Frontal cortex (tissue), 3 donors: ENCODE measurements at regions not wholly inside any gene's neighbourhood (a gene's known extent, or its start where the extent isn't known, plus 50 kb on each side); places are given as distances from the start of the nearest gene placed in this dataset.

ENCODE experiments used
- DNase-seq, 2 donors: peaks; one replicate each; pipeline ENCODE4 v3.0.0; 2012; ENCODE audit warnings: low spot score in 2 of 2
- FAIRE-seq: peaks from 2 replicates; lab custom pipeline; 2012; peaks lifted over from hg19 to GRCh38; lab: Jason Lieb, UNC
- donor health status: control.
- donor health status: control.
- donor health status: control.

DNA sequence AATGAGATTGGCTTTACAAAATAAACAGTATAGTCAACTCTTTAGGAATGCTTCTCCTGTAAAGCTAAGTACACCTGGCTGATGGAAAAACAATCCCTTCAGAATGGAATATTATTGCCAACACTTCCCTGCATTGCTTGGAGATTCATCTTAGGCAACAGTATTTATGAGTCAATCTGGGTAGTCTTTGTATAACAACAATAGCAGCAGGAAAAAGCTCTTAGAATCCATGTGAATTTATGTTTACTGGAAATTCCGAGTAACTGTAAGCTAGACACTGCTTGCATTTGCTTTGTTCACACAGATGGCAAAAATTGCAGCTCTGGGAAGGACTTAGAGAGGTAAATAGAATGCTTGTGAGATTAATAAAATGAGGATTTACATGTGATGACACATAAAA is 101.7 kb upstream of the NTRK2 start:
- DNase-seq (no peak), FAIRE-seq (no peak)

DNA sequence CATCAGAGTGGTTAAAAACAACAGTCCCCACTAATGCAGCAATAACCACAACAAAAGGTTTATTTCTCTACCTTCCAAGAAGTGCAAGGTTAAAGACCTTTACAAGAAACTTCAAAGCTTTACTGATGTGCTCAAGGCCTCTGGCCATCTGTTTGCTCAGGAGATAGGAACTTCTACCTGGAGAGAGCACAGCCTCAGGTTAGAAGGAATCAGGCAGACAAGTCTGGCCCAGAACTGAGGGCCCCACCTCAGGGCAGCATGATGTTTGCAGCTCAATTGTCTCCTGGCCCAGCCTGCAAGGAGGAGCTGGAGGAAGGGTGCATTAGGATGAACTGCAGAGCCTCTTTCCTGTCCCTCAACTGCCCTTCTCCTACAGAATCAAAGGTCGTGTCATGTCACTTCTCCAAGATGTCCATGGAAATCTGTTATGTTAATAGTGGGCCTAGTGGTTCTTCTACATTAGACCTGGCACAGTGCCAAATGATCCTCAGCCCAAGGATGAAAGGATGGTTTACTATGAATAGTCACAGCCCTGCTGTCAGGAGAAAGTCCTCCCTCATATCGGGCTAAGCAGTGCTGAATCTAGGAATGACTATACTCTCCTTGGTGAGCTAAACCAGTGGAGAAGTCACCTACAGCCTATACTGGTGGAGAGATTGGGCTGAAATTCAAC is 98.9 kb upstream of the NTRK2 start:
- DNase-seq (no peak), FAIRE-seq (no peak)

DNA sequence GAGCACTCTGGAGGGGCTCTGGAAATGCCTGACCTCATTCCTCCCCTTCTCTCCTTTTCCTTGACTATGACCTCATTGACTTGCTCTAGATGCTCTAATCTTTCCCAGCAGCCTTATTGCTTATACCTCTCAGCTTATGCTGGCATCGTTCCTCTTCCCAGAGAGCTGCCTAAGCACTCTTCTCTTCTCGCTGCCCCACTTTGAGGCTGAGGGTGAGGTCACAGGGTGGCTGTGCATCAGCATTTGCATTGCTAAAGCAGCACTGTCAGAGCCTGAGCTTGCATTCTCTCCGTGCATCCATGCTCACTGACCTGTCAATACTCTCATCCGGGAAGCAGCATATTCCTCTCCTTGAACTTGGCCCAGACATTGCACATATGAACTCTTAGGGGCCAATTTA is 96.4 kb upstream of the NTRK2 start:
- no peak for FAIRE-seq
- no peak for DNase-seq

DNA sequence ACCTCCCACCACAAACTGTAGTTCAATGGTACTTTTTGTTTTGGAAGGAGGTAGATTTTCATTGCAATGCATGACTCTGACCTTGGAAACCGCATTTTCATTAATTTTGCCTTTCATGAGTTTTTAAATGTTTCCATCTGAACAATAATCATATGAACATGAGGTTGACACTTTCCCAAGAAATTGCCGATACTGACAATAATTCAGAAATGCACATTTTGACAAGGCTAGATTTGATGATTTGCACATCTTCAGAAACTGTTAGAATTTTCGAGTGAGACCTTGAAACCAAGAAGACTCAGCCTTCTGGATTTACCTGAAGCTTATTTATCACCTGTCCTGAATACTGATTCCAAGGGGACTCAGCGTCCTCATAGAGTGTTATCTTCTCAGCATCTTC is 93.8 kb upstream of the NTRK2 start:
- no peak for DNase-seq

DNA sequence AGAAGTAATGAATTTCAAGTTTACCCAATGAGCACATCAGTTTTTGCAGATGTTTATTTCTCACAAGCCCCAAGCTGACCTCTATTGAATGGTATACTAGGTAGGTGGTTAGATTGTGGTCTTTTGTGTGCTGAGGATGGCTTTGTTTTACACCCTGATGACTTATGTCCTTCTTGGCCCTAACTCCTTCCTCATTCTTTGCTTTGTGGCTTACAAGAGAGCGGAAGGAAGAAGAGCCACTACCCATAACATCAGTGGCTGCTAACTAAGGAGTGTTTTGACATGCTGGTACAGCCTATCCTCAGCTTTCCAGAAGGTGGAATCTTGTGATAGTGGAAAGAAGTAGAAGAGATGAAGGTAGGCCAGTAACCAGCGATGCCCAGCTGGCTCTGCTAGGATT is 85.7 kb upstream of the NTRK2 start:
- DNase-seq (no peak), FAIRE-seq (no peak)

More for the DNA sequence above, 93.8 kb upstream of the NTRK2 start:
- no peak for FAIRE-seq

DNA sequence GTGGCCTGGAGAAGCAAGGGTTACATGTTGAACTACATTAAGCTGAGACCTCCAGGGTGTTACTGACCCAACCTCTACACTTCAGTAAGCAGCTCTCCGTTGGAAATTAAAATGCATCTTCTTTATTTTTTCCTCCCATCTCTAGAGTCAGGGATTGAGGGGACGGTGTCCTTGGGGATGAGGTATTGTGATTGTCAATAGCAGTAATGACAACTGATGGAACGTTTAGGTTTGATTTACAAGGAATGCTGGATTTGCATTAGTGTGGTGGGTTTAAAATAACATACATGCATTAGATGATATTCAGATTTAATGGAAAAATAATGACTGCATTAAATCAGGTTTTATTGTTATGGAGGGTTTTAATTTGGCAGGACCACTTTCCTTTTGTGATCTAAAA is 82.9 kb upstream of the NTRK2 start:
- DNase-seq (no peak), FAIRE-seq (no peak)

DNA sequence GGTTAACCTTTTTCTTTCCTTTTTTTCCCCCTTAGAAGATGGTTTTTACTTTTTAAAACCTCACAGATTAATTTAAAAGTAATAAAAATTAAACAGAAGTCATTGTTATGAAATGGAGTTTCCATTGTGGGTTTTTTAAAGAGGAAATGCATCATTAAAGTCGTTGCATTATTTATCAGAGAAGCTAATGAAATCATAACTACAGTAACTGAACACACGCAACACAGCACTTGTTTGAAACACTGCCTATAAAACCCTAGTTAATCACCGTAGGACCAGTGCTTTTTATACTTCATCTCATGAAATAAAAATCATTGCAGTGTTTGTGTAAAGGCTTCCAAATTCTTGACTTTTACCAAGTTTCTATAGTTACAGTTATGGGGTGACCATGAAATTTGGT is 82.4 kb upstream of the NTRK2 start:
- DNase-seq (no peak), FAIRE-seq (no peak)

DNA sequence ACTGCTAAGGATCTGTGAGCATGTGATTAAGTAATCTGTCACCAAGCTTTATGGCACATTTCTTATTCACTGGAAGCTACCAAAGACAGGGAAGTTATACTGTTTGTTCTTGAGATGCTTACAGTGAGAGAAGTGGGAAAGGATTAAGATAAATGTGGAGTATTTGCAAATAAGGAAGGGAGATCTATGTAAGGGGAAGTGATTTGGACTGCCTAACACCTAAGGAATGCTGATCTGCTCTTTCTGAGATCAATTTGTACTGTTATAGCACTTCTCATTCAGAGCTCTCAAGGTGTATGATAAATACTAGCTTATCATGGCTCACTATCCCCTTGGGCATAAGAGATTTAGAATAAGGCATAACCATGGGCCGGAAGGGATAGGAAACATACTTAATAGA is 80.0 kb upstream of the NTRK2 start:
- no peak for DNase-seq
- FAIRE-seq = no peak

DNA sequence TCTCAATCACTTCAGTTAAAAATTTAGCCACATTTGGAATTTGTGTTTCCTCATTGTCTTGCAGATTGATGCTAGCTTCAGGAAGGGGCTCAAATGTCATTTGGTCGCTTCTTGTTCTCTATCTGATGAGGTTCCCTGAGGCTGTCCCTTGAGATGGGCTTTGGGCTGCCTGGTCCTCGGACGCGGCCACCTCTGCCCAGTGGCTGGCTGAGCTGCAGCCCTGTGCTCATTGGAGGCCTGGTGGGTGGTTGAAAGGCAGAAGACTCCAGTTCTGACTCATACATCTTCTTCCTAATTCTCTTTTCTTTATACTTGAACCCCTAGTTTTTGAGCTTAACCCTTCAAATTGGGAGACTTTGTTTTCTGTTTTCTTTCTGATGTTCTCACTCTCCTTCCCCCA is 78.8 kb upstream of the NTRK2 start:
- FAIRE-seq = no peak
- DNase-seq = no peak

DNA sequence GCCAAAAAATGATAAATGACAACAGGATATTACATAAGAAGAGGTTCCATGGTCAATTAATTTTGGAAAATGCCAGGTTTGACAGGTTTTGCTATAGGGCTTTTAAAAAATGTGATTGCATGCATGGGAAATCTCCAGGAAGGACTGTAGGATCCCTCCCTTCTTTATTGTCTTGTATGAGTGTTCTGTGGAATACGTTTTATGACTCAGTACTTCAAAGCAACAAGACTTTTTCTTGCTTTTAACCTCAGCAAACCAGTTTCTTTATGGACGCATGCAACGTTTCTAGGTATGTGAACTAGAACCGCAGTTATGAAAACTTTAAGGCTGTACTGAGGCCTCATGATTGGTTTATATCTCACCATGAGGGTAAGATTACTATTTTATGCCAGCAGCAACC is 76.6 kb upstream of the NTRK2 start:
- DNase-seq (no peak), FAIRE-seq (no peak)

DNA sequence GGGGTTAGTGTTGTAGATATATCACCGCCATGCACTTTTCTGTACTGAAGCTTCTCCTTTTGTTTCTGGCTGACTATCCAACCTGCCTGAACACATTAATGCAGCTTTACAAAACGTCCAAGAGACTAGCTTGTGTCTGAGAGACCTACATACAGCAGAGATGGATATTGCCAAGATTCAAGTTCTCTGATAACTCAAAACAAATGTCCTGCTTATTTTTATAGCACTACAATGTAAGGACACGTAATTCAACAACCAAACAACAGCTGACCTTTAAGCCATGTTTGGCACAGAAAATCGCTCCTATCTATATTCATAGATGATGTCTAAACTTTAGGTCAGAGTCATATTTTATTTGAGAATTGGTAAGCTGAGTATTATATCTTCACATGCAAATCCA is 76.2 kb upstream of the NTRK2 start:
- no peak for FAIRE-seq

DNA sequence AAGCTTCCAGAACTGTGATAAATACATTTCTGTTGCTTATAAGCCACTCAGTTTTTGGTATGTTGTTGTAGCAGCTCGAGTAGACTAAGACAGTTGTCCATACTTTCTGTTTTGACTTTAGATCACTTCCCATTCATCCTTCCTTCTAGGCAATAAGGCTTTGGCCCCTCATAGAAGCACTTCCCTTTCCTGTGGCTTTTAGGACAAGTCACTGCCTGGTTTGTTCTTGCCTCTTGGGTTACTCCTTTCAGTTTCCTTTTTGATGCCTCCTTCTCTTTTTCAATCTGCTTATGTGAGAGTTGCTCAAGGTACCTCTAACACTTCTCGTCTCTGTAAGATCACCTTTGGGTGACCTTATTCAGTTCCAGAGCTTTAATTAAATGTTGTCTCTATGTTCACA is 72.4 kb upstream of the NTRK2 start:
- DNase-seq = peak in 1 of 2 donors; percentile 11
- FAIRE-seq = no peak

More for the DNA sequence above, 76.2 kb upstream of the NTRK2 start:
- DNase-seq = no peak

DNA sequence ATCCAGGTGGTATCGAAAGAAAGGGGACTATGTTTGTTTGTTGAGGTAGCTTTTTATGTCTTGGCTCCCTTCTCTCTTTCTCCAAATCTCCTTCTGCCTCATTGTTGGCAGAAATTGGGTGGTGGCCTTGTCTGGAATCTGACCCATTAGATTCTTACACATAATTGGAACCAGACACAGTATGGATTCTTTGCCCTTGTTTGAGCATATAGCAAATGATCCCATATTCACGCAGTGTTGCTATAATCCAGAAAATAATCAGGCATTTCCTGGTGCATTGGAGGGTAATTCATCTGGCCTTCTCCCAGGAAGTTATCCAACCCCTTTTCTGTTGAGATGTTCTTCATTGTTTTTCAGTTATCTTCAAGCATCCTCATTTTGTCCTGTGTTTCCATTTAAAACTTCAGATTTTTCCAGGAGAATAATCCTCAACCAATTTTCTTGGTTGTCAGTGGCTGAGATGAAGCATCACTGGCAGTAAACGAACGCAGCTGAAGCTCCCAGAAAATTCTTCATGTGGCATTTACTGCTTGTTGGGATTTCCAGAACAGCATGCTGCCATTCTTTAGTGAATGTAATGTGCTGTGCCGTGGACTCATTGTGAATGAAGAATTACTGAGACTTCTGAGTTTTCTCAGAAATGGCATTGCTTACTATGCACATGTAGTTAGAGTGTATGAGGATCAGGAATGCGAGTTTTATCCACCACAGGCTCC is 70.5 kb upstream of the NTRK2 start:
- no peak for FAIRE-seq

DNA sequence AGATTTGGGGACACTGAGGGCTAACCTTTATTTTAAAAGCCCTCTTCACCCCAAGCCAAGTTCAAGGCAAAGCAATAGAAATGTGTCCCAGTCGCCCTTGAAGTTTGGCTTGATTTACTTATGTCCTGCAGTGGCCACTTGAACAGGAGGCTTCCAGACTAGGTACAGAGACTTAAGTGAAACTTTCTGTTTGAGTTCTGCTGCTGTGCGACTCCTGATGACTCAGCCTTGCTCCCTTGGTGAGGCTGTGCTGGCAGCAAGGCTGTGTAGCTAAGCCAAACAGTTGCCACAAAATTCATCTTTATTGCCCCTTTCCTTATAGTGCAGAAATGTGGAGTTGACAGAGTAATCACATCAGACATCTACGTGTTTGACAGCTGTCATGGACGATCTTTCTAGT is 68.8 kb upstream of the NTRK2 start:
- DNase-seq (no peak), FAIRE-seq (no peak)

More for the DNA sequence above, 70.5 kb upstream of the NTRK2 start:
- no peak for DNase-seq

DNA sequence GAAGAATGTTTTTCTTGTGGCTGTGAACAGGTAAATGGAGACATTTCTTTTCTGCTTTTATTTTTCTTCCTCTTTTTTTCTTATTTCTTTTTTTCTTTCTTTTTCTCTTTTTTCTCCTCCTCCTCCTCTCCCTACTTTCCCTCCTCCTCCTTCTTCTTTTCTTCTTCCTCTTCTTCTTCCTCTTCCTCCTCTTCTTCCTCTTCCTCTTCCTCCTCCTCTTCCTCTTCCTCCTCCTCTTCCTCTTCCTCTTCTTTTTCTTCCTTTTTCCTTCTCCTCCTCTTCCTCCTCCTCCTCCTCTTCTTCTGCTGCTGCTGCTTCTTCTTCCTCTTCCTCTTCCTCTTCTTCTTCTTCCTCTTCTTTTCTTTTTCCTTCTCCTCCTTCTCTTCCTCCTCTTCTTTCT is 65.3 kb upstream of the NTRK2 start:
- no peak for FAIRE-seq
- no peak for DNase-seq

DNA sequence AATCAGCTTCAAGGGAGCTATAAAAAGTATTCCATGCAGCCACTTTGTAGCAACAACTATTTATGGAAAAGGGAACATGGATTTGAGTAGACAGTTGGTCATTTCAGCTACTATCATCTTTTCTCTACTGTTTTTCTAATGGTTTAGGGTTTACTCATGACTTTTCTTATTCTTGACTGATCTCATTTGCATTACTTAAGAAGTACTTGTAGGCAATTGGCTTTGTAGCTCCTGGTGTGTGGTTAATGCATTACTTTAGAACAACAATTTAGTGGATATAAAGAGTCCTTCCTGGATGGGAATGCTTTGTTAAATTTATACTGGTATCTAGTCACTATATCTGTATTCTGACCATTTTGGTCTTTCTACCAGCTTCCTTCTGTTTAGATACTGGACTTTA is 59.8 kb upstream of the NTRK2 start:
- DNase-seq = no peak

DNA sequence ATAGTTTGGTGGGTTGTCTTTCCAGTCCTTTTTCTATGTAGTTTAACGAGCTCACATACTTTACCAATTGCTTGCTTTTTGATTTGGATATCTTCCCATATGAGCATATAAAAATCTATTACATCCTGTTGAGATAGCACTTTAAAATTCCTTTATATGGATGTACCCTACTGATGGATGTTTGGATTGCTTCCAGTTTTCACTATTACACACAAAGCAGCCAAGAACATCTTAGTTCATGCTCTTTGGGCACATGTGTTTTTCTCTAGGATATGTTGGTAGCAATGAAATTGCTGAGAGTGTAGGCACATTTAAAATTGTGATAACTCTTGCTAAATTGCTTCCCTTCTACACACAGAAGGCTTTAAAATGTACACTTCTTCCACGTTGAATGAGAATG is 56.1 kb upstream of the NTRK2 start:
- DNase-seq (no peak), FAIRE-seq (no peak)

More for the DNA sequence above, 59.8 kb upstream of the NTRK2 start:
- no peak for FAIRE-seq

DNA sequence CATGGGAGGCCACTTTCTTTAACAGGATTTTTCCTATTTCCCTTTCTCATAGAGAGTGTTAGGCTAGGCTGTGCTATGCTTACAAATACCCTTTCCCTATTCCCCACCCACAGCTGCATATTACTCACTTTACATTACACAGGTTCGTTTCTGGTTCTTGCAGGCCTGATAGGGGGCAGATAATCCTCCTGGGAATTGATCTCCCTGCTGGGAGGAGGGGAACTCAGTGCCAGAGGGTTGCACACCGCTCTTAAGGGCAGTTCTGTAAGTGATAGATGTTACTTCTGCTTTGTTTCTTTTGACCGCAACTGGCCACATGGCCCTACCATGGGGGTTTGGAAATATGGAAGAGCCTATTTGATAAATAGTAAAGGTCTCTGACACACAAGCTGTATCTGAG is 54.0 kb upstream of the NTRK2 start:
- no peak for FAIRE-seq
- DNase-seq = no peak

DNA sequence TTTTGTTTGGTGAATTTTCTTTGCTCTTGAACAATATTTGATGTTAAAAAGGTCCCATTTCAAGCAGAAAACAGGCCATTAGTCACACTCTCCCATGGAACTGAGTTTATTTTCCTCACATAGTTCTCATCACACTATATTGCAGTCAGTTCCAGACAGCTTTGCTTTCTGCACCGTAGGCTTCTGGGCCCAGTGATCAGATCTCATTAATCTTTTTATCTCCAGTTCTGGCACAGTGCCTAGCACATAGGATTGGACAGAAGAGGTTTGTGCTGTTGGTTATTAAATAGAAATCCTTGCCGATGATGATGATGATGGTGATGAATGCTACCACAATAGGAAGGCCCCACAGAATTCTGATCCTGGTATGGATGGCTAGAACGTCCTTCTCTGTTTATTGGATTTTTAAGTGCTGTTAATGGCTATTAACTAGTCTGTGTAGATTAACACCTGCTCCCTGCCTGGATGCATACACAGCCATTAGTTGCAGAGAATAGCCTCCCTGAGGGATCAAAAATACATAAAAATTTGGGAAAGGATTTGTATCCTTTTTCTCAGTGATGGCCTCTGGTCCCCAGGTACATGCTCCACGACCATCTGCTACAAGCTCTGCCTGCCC is 52.0 kb upstream of the NTRK2 start:
- no peak for DNase-seq
- FAIRE-seq = no peak
